ENCODE measurements at regions not wholly inside any gene's neighbourhood (a gene's known extent, or its start where the extent isn't known, plus 50 kb on each side); places are given as distances from the start of the nearest gene placed in this dataset.

GRCh38 chr4:38548256-38548655 is 115.7 kb upstream of the KLF3 start:
- TF ChIP-seq, protein P1, sequence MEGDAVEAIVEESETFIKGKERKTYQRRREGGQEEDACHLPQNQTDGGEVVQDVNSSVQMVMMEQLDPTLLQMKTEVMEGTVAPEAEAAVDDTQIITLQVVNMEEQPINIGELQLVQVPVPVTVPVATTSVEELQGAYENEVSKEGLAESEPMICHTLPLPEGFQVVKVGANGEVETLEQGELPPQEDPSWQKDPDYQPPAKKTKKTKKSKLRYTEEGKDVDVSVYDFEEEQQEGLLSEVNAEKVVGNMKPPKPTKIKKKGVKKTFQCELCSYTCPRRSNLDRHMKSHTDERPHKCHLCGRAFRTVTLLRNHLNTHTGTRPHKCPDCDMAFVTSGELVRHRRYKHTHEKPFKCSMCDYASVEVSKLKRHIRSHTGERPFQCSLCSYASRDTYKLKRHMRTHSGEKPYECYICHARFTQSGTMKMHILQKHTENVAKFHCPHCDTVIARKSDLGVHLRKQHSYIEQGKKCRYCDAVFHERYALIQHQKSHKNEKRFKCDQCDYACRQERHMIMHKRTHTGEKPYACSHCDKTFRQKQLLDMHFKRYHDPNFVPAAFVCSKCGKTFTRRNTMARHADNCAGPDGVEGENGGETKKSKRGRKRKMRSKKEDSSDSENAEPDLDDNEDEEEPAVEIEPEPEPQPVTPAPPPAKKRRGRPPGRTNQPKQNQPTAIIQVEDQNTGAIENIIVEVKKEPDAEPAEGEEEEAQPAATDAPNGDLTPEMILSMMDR (conservative IDR thresholded peaks at IDR 0.05): no peak
- Mint-ChIP-seq H3K4me1 (ENCODE audit: unreplicated experiment) (no peaks in the 10 kb centered on the region), H3K27me3 (no peaks in the 10 kb centered on the region), H3K27ac (no peak overlapping the region), H3K9me3 (peaks cover 6% of the 10 kb centered on the region), H3K4me3 (no peak overlapping the region), H3K36me3 (no peaks in the 10 kb centered on the region)
- no peak for DNase-seq (ENCODE audit: extremely low spot score, unreplicated experiment)

DNA sequence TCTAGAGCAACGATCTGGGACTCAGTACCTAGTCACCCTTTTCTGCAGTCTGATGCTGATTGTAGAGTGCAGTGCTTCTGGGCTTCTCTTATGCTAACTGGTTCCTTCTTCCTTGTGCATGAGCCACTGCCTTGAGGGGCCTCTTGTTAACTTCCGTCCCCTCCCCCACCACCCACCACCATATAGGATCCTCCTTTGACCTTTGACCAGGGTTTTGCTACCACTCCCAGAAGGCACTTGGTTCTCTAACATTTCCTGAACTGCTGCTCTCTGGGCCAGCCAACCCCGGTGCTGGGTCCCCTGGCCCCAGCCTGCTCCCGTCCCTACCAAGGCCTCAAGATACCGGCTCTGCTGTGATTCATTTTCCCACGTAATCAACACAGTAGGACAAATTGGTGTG is 104.6 kb upstream of the KLF3 start:
- H3K4me1 Mint-ChIP-seq (ENCODE audit: unreplicated experiment): peaks cover 17% of the 10 kb centered on the region

DNA sequence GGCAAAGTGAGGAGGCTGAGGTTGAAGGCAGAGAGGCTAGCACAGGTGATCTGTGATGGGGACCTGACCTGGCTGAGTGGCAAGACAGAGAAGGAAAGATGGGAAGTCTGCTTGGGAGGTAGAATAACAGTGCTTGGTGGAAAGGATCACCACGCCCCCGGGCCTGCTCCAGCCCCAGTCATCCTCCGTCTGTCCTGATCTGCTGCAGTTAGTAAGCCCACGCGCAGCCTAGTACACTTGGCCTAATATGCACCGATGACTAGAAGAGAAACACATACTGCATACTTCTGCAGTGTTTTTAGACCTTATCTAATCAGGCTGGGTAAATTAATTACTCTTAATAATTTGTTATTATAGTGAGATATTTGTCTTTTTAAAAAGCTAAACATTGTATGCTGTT is 103.7 kb upstream of the KLF3 start:
- no peak for DNase-seq (ENCODE audit: extremely low spot score, unreplicated experiment)
- H3K9me3 Mint-ChIP-seq: peaks cover 2% of the 10 kb centered on the region
- no peak overlapping the region for H3K27ac Mint-ChIP-seq
- TF ChIP-seq, protein P1 (conservative IDR thresholded peaks at IDR 0.05): no peak
- no peaks in the 10 kb centered on the region for H3K27me3 Mint-ChIP-seq
- H3K36me3 Mint-ChIP-seq: peaks cover 4% of the 10 kb centered on the region
- peaks cover 23% of the 10 kb centered on the region for H3K4me1 Mint-ChIP-seq (ENCODE audit: unreplicated experiment)
- no peak overlapping the region for H3K4me3 Mint-ChIP-seq

More for the DNA sequence above, 104.6 kb upstream of the KLF3 start:
- DNase-seq (ENCODE audit: extremely low spot score, unreplicated experiment): no peak
- Mint-ChIP-seq H3K4me3 (no peak overlapping the region), H3K27ac (no peak overlapping the region), H3K9me3 (peaks cover 9% of the 10 kb centered on the region), H3K36me3 (peaks cover 6% of the 10 kb centered on the region), H3K27me3 (no peaks in the 10 kb centered on the region)
- TF ChIP-seq, protein P1 (conservative IDR thresholded peaks at IDR 0.05): no peak

DNA sequence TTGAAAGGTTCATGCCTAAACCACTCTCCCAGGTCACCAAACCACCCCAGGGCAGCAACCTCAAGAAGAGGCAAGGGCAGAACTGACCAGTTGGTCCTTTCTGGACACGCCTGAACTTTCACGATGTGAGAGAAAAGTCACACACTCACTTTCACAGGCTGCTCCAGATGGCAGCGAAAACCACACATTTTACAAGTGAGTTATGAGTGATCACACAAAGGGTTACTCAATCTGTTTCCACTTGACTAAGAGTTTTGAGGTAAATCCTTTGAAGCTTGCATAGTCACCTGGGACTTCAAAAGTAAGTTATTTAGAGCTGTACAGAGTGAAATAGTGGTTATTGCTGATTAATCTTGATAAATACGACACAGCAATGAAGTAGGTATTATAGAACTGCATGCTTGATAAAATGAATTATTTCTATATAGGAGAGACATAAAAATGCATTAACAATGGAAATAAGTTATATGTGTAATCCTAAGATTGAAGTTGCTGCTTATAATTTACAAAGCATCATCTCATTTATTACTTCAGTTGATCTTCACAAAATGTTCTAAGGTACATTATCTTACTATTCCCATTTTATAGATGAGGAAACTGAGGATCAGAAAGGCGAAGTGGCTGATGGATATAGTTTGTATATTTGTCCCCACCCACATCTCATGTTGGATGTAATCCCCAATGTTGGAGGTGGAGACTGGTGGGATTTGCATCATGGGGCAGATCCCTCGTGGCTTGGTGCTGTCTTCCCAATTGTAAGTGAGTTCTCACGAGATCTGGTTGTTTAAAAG is 103.0 kb upstream of the KLF3 start:
- Mint-ChIP-seq H3K9me3 (no peaks in the 10 kb centered on the region), H3K4me1 (ENCODE audit: unreplicated experiment) (peaks cover 28% of the 10 kb centered on the region), H3K36me3 (no peaks in the 10 kb centered on the region), H3K27me3 (no peaks in the 10 kb centered on the region), H3K27ac (no peak overlapping the region), H3K4me3 (no peak overlapping the region)
- TF ChIP-seq, protein P1 (conservative IDR thresholded peaks at IDR 0.05): no peak
- DNase-seq (ENCODE audit: extremely low spot score, unreplicated experiment): no peak

GRCh38 chr4:38562751-38563198 is 101.2 kb upstream of the KLF3 start:
- TF ChIP-seq, protein P1 (conservative IDR thresholded peaks at IDR 0.05): no peak
- Mint-ChIP-seq H3K36me3 (no peaks in the 10 kb centered on the region), H3K27ac (no peak overlapping the region), H3K27me3 (no peaks in the 10 kb centered on the region), H3K4me1 (ENCODE audit: unreplicated experiment) (peaks cover 33% of the 10 kb centered on the region), H3K4me3 (no peak overlapping the region), H3K9me3 (no peaks in the 10 kb centered on the region)
- DNase-seq (ENCODE audit: extremely low spot score, unreplicated experiment): no peak

Measured in type B pancreatic cell (in vitro differentiated cells).